GM12872 (cell line): ENCODE measurements at regions not wholly inside any gene's neighbourhood (a gene's known extent, or its start where the extent isn't known, plus 50 kb on each side); places are given as distances from the start of the nearest gene placed in this dataset.

ENCODE experiments used
- CTCF ChIP-seq: IDR thresholded peaks from 3 replicates; pipeline ENCODE4 v1.5.1; 2011; ENCODE audit warnings: low read depth, mild to moderate bottlenecking, low read length, moderate library complexity; ENCODE audit not compliant: insufficient read depth

GRCh38 chr7:96638669-96639068 is 71.0 kb downstream of the SEM1 start:
- TF ChIP-seq CTCF: no peak

- TF ChIP-seq CTCF: no peak
Measured at GRCh38 chr7:96637522-96637921, 72.1 kb downstream of the SEM1 start.

GRCh38 chr7:96636979-96637378 is 72.7 kb downstream of the SEM1 start:
- no peak for TF ChIP-seq CTCF

GRCh38 chr7:96636342-96636860 is 73.2 kb downstream of the SEM1 start:
- TF ChIP-seq CTCF: no peak

GRCh38 chr7:96629884-96630283 is 79.8 kb downstream of the SEM1 start:
- TF ChIP-seq CTCF: no peak

- TF ChIP-seq CTCF: no peak
Measured at GRCh38 chr7:96624954-96625353, 84.7 kb downstream of the SEM1 start.

- no peak for TF ChIP-seq CTCF
Measured at GRCh38 chr7:96621932-96622331, 87.7 kb downstream of the SEM1 start.

GRCh38 chr7:96614154-96614867 is 95.3 kb downstream of the SEM1 start:
- no peak for TF ChIP-seq CTCF
